Esophagus mucosa (tissue), 1 donor: ENCODE measurements at regions not wholly inside any gene's neighbourhood (a gene's known extent, or its start where the extent isn't known, plus 50 kb on each side); places are given as distances from the start of the nearest gene placed in this dataset.
"Not testable (repeated sequence)": the region's sequence is repeated elsewhere in the genome, so short reads cannot be mapped to it uniquely, and the experiment has no call there.

Experiments
- ATAC-seq: fragments of 200-7000 bp; cut with Tn5 transposase; one replicate; pipeline ENCODE4 v1.9.1; 2020
- donor health status: DM: yes; HTN: yes; CAD: no.

DNA sequence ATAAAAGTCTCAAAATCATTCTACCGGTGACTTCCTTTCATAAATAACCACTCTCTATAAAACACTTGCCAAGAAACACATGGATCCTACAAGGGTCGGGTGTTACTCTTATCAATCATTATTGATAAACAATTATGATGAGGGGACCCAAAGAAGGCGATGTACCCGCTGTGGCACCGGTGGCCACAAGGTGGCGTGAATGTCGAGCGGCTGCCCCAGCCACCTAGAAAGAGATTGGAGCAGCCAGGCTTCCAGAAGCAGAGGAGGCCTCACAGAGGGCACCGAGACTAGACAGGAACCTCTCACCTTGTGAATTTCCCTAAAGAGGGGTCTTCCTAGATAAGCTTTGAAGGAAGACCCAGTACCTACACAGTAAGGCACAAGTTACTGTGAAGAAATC lies 80.5 kb upstream of the GOLGA6L6 start:
- ATAC-seq: not testable (repeated sequence)

DNA sequence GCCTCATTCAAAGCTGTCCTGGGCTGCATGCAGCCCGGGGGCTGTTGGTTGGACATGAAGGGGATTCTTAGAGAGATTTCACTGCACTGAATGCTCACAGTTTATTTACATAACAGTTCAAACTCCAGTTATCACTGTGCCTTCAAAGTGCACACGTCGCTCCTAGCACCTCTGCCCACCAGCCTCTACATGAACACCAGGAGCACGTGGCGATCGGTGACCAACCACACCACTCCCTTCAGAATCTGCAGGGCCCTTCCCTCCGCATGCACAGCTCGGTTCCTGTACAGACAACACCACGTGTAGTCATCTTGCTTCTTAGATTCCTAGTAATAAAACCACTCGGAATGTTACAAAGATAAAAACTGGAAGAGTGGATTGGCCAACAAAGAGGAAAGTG lies 72.9 kb upstream of the GOLGA6L6 start:
- not testable (repeated sequence) for ATAC-seq

- ATAC-seq: not testable (repeated sequence)
Observed at GRCh38 chr15:20612796-20613195, 71.2 kb upstream of the GOLGA6L6 start.

DNA sequence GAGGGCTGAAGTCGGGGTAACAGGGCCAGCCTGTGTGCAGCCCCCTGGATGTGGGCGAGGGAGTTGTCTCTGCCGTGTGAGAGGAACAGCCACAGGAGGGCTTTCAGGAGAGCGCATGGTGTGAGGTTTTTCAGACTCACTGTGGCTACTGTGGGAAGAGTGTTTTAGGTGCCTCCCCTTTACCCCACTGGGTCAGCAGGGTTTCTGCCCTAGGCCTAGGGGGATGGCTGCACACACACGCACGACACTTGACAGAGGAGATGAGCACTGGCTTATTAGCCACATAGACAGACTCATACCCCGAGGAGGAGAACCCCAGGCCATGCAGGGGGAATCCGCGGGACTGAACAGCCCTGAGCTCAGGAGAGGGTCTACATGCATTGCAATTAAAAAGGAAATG lies 70.8 kb upstream of the GOLGA6L6 start:
- not testable (repeated sequence) for ATAC-seq

- not testable (repeated sequence) for ATAC-seq
Observed at GRCh38 chr15:20611667-20612290, 70.2 kb upstream of the GOLGA6L6 start.

GRCh38 chr15:20608179-20608578 lies 66.6 kb upstream of the GOLGA6L6 start:
- not testable (repeated sequence) for ATAC-seq

DNA sequence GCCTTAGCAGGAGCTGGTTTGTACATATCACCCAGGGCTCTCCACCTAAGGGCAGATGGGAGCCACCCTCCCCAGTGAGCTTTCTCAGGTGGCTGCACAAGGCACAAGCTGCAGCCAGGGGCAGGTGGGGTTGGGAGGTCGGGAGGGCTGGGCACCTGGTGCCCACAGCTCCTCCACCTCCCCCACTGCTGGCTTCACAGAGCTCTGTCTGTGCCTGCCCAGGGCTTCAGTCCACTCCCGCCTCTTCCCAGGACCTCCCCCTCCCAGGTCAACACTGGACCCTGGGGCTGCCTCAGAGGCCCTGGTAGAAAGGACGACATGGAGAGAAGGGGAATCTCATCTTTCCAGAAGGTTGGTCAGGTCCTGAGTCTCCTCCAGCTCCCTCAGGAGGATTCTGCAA lies 55.6 kb upstream of the GOLGA6L6 start:
- ATAC-seq: not testable (repeated sequence)

DNA sequence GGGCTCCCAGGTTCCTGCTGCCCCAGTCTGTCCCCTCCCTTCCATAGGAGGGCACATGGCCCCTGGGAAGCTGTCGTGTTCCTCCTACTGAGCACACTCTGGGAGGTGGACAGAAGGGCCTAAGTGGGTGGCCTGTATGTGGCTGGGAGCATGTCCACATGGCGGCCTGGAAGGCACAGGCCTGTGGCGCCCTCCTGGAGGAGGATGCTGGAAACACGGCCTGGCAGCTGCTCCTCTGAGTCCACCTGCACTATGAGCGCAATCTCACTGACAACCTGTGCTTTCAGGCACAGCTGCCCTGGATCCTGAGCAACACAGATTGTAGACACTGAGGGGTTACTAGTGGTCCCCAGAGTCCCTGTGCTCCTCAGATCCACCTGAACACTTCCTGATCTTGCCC lies 52.6 kb upstream of the GOLGA6L6 start:
- not testable (repeated sequence) for ATAC-seq

DNA sequence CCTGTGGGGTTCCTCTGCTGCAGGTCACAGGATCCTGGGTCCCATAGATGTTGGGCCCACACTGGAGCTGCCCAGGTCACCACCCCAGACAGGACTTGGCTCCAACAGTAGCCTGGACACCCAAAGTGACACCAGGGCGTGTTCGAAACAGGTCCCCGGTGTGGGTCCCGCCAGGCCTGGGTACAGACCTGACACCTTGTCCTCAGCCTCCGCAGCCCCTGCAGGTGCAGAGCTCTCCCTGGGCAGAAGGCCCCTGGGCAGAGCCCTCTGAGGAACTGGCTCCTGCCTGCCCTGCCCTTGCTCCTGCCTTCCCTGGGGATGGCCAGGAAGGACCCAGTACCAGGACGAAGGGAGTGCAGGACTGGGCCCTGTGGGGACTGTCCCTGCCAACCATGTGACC lies 50.3 kb upstream of the GOLGA6L6 start:
- not testable (repeated sequence) for ATAC-seq
